GM23338 (cell line): ENCODE measurements at regions not wholly inside any gene's neighbourhood (a gene's known extent, or its start where the extent isn't known, plus 50 kb on each side); places are given as distances from the start of the nearest gene placed in this dataset.

Source experiments
- EZH2 ChIP-seq: fragments of 200-600 bp; sonication (generic); IDR thresholded peaks from one replicate; pipeline ENCODE4 v1.8.0; 2017; ENCODE audit warnings: antibody characterized with exemption, mild to moderate bottlenecking, low read depth; ENCODE audit not compliant: unreplicated experiment
- EZH2phosphoT487 ChIP-seq: fragments of 200-600 bp; sonication (generic); IDR thresholded peaks from one replicate; pipeline ENCODE4 v1.8.1; 2018; ENCODE audit warnings: antibody characterized with exemption; ENCODE audit not compliant: unreplicated experiment
- JUNB ChIP-seq: IDR thresholded peaks from one replicate; pipeline ENCODE4 v1.6.1; 2016; ENCODE audit warnings: antibody characterized with exemption; ENCODE audit not compliant: unreplicated experiment
- NANOG ChIP-seq: IDR thresholded peaks from 2 replicates; pipeline ENCODE4 v1.6.1; 2016; ENCODE audit warnings: antibody characterized with exemption, borderline replicate concordance
- POLR2AphosphoS5 ChIP-seq: IDR thresholded peaks from 2 replicates; pipeline ENCODE4 v1.6.1; 2016; ENCODE audit warnings: antibody characterized with exemption, low read depth
- ZNF114 ChIP-seq: fragments of 250-450 bp; sonication (Bioruptor Pico); IDR thresholded peaks from 2 replicates; pipeline ENCODE4 v1.5.0; 2020; ENCODE audit warnings: mild to moderate bottlenecking, moderate library complexity
- TF ChIP-seq, protein P1 (sequence below), 2 experiments: fragments of 200-600 bp in 1 of 2; sonication (generic) in 1 of 2; conservative IDR thresholded peaks; 2 replicates each; pipeline versions ENCODE4 v1.5.1 to v1.6.1; 2016 to 2017; ENCODE audit warnings: antibody characterized with exemption in 2 of 2, low read depth in 2 of 2, mild to moderate bottlenecking in 2 of 2, moderate library complexity in 1 of 2
- TF ChIP-seq, protein P2 (sequence below): IDR thresholded peaks from one replicate; pipeline ENCODE4 v1.6.1; 2018; ENCODE audit warnings: antibody characterized with exemption; ENCODE audit not compliant: unreplicated experiment

DNA sequence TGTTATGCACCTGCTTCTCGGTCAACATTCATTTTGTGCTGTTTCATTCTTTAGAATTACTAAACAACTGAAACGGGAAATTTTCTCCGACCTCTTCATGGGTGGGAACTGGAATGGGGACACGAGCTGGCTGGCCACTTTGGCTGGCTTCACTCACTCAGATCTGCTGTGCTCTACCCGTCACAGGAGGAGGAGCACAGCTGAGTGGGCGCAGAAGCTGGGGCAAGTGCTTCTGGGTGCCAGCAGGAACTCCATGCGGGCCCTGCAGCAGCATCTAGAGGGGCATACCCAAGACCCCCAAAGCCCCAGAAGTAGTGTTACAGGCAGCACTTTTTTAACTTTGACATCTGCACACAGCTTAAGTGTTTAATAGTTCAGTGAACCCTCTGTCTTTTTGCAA, 109.6 kb downstream of the TMEM144 start:
- TF ChIP-seq, protein P1, sequence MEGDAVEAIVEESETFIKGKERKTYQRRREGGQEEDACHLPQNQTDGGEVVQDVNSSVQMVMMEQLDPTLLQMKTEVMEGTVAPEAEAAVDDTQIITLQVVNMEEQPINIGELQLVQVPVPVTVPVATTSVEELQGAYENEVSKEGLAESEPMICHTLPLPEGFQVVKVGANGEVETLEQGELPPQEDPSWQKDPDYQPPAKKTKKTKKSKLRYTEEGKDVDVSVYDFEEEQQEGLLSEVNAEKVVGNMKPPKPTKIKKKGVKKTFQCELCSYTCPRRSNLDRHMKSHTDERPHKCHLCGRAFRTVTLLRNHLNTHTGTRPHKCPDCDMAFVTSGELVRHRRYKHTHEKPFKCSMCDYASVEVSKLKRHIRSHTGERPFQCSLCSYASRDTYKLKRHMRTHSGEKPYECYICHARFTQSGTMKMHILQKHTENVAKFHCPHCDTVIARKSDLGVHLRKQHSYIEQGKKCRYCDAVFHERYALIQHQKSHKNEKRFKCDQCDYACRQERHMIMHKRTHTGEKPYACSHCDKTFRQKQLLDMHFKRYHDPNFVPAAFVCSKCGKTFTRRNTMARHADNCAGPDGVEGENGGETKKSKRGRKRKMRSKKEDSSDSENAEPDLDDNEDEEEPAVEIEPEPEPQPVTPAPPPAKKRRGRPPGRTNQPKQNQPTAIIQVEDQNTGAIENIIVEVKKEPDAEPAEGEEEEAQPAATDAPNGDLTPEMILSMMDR (conservative IDR thresholded peaks at IDR 0.05; ENCODE audit: low read depth in 2 of 2) = no peak
- TF ChIP-seq, protein P2, sequence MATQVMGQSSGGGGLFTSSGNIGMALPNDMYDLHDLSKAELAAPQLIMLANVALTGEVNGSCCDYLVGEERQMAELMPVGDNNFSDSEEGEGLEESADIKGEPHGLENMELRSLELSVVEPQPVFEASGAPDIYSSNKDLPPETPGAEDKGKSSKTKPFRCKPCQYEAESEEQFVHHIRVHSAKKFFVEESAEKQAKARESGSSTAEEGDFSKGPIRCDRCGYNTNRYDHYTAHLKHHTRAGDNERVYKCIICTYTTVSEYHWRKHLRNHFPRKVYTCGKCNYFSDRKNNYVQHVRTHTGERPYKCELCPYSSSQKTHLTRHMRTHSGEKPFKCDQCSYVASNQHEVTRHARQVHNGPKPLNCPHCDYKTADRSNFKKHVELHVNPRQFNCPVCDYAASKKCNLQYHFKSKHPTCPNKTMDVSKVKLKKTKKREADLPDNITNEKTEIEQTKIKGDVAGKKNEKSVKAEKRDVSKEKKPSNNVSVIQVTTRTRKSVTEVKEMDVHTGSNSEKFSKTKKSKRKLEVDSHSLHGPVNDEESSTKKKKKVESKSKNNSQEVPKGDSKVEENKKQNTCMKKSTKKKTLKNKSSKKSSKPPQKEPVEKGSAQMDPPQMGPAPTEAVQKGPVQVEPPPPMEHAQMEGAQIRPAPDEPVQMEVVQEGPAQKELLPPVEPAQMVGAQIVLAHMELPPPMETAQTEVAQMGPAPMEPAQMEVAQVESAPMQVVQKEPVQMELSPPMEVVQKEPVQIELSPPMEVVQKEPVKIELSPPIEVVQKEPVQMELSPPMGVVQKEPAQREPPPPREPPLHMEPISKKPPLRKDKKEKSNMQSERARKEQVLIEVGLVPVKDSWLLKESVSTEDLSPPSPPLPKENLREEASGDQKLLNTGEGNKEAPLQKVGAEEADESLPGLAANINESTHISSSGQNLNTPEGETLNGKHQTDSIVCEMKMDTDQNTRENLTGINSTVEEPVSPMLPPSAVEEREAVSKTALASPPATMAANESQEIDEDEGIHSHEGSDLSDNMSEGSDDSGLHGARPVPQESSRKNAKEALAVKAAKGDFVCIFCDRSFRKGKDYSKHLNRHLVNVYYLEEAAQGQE = no peak
- TF ChIP-seq EZH2 (no peak), POLR2AphosphoS5 (no peak), JUNB (no peak), ZNF114 (CRISPR knock-in tag) (no peak), EZH2phosphoT487 (no peak), NANOG (no peak)
